ENCODE measurements at regions not wholly inside any gene's neighbourhood (a gene's known extent, or its start where the extent isn't known, plus 50 kb on each side); places are given as distances from the start of the nearest gene placed in this dataset.

DNA sequence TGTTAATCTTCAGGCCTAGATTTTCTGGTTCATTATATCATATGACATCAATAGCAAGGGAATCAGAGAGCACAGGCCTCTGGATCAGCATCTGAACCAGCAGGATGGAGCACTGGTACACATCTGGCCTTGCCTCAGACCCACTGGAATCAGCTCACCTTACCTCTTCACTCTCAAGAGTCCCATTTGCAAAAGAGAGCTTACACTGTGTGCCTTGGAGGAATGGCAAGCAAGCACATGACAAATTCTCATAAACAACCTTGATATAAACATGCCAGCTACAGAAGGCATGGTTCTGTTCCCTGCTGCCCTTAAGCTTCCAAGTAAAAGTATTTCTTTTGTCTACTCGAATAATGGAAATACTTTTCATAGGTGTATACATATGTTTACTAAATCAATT, 128.6 kb upstream of the CPM start:
- Histone ChIP-seq H2AFZ (ENCODE audit: control insufficient read depth, low read depth, low read length) (no peak overlapping the region), H3K27ac (ENCODE audit: control insufficient read depth, insufficient read depth) (no peak overlapping the region), H4K20me1 (ENCODE audit: control insufficient read depth, insufficient read depth) (no peaks in the 10 kb centered on the region), H3K27me3 (replicated peaks in 1 of 2; ENCODE audit: control insufficient read depth in 2 of 2, insufficient read depth in 2 of 2, low read length in 1 of 2) (no peaks in the 10 kb centered on the region), H3K9ac (ENCODE audit: control insufficient read depth, insufficient read depth, low read length) (no peak overlapping the region), H3K9me3 (replicated peaks; ENCODE audit: control insufficient read depth, insufficient read depth, low read length) (no peaks in the 10 kb centered on the region), H3K79me2 (ENCODE audit: control insufficient read depth, insufficient read depth, low read length) (no peaks in the 10 kb centered on the region), H3K4me3 (no peak overlapping the region), H3K4me2 (ENCODE audit: control insufficient read depth, insufficient read depth) (no peak overlapping the region), H3K36me3 (ENCODE audit: control insufficient read depth in 2 of 2, insufficient read depth in 2 of 2, low read length in 1 of 2) (no peaks in the 10 kb centered on the region), H3K4me1 (ENCODE audit: control insufficient read depth, insufficient read depth, low read length) (no peaks in the 10 kb centered on the region)
- ChIA-PET RAD21 (ENCODE audit: unreplicated experiment) (no interaction called here), SMC1A (ENCODE audit: uncharacterized antibody, unreplicated experiment) (no interaction called here), CTCF (interaction anchor here (1.7 kb wide), 1 partner anchor 8 kb away, joined by 7 read pairs; no protein-coding TSS in a partner anchor), POLR2A (no interaction called here)
- BruUV-seq (replicated peaks): no TSS peak
- no peak for TF ChIP-seq CHD4 (IDR thresholded peaks at IDR 0.05)
- no peak for TF ChIP-seq BACH1 (IDR thresholded peaks at IDR 0.05; ENCODE audit: borderline replicate concordance)
- no peak for TF ChIP-seq EGR1 (IDR thresholded peaks at IDR 0.05; ENCODE audit: borderline replicate concordance in 1 of 2, low read depth in 2 of 2, low read length in 2 of 2)
- no peak for TF ChIP-seq SIX5 (IDR thresholded peaks at IDR 0.05; ENCODE audit: low read depth, low read length, severe bottlenecking)
- TF ChIP-seq HDGF (IDR thresholded peaks at IDR 0.05): no peak
- 5% methylated on average over 1 of the region's 1 CpG for WGBS (ENCODE audit: insufficient coverage, insufficient replicate concordance, low lambda C conversion rate, missing lambda C conversion rate)
- in situ Hi-C loops (cut with MboI): no loop called here
- intact Hi-C loops (cut with micrococcal nuclease; ENCODE audit: unreplicated experiment): no loop called here
- DNase-seq (ENCODE audit: low read depth, low spot score) (no peak), ATAC-seq (no peak), FAIRE-seq (no peak)

GRCh38 chr12:69062621-69063237, 129.8 kb upstream of the CPM start:
- H2AFZ ChIP-seq (ENCODE audit: control insufficient read depth, low read depth, low read length): no peak overlapping the region
- BruUV-seq (replicated peaks): no TSS peak
- TF ChIP-seq ZNF592 (IDR thresholded peaks at IDR 0.05) (no peak), STAT3 (IDR thresholded peaks at IDR 0.05; ENCODE audit: low read depth, low read length) (no peak), USF1 (IDR thresholded peaks at IDR 0.05; ENCODE audit: borderline replicate concordance, extremely low read length, insufficient read depth, low read depth, low read length) (no peak), GABPA (IDR thresholded peaks at IDR 0.05; ENCODE audit: low read depth) (no peak), NR2C2 (IDR thresholded peaks at IDR 0.05; ENCODE audit: borderline replicate concordance, control insufficient read depth, insufficient read length, low read depth) (no peak), SPI1 (IDR thresholded peaks at IDR 0.05; ENCODE audit: borderline replicate concordance, insufficient read depth, low read depth, low read length) (no peak), DPF2 (IDR thresholded peaks at IDR 0.05) (no peak), GATAD2B (conservative IDR thresholded peaks at IDR 0.05; ENCODE audit: low read depth) (no peak)

More at GRCh38 chr12:69062621-69063237, 129.8 kb upstream of the CPM start:
- Histone ChIP-seq H3K9ac (ENCODE audit: control insufficient read depth, insufficient read depth, low read length) (no peak overlapping the region), H3K4me2 (ENCODE audit: control insufficient read depth, insufficient read depth) (no peak overlapping the region), H3K4me1 (ENCODE audit: control insufficient read depth, insufficient read depth, low read length) (no peaks in the 10 kb centered on the region), H3K27me3 (replicated peaks in 1 of 2; ENCODE audit: control insufficient read depth in 2 of 2, insufficient read depth in 2 of 2, low read length in 1 of 2) (no peaks in the 10 kb centered on the region), H3K9me3 (replicated peaks; ENCODE audit: control insufficient read depth, insufficient read depth, low read length) (no peaks in the 10 kb centered on the region), H3K4me3 (no peak overlapping the region), H4K20me1 (ENCODE audit: control insufficient read depth, insufficient read depth) (no peaks in the 10 kb centered on the region), H3K79me2 (ENCODE audit: control insufficient read depth, insufficient read depth, low read length) (no peaks in the 10 kb centered on the region), H3K27ac (ENCODE audit: control insufficient read depth, insufficient read depth) (no peak overlapping the region), H3K36me3 (ENCODE audit: control insufficient read depth in 2 of 2, insufficient read depth in 2 of 2, low read length in 1 of 2) (no peaks in the 10 kb centered on the region)
- ChIA-PET CTCF (interaction anchor here (0.7 to 3.9 kb wide), 2 partner anchors 197 to 232 kb away, joined by 3 to 10 read pairs; no protein-coding TSS in a partner anchor), RAD21 (ENCODE audit: unreplicated experiment) (no interaction called here), SMC1A (ENCODE audit: uncharacterized antibody, unreplicated experiment) (interaction anchor here (0.8 kb wide), 1 partner anchor 54 kb away, joined by 3 read pairs; no protein-coding TSS in a partner anchor), POLR2A (no interaction called here)
- no peak for DNase-seq (ENCODE audit: low read depth, low spot score)
- intact Hi-C loops (cut with micrococcal nuclease; ENCODE audit: unreplicated experiment) (no loop called here), in situ Hi-C loops (cut with MboI) (no loop called here)
- ATAC-seq: no peak
- FAIRE-seq: no peak
- 43% methylated on average over 3 of the region's 3 CpGs for WGBS (ENCODE audit: insufficient coverage, insufficient replicate concordance, low lambda C conversion rate, missing lambda C conversion rate)
